Omental fat pad (tissue), 3 donors: ENCODE measurements at regions not wholly inside any gene's neighbourhood (a gene's known extent, or its start where the extent isn't known, plus 50 kb on each side); places are given as distances from the start of the nearest gene placed in this dataset.

Experiments
- ATAC-seq: fragments of 150-250 bp; one replicate; pipeline ENCODE4 v1.9.1; 2016; ENCODE audit warnings: mild to moderate bottlenecking, moderate library complexity; ENCODE audit not compliant: low FRiP score
- DNase-seq: peaks from one replicate; pipeline ENCODE4 v3.0.0-alpha.2; 2019; ENCODE audit warnings: low spot score
- TF ChIP-seq, protein P1 (sequence below), 3 donors: fragments of 450-650 bp; IDR thresholded peaks; one replicate each; pipeline ENCODE4 v1.5.1; 2016 to 2017; ENCODE audit warnings: antibody characterized with exemption in 3 of 3, mild to moderate bottlenecking in 3 of 3, moderate library complexity in 2 of 3

DNA sequence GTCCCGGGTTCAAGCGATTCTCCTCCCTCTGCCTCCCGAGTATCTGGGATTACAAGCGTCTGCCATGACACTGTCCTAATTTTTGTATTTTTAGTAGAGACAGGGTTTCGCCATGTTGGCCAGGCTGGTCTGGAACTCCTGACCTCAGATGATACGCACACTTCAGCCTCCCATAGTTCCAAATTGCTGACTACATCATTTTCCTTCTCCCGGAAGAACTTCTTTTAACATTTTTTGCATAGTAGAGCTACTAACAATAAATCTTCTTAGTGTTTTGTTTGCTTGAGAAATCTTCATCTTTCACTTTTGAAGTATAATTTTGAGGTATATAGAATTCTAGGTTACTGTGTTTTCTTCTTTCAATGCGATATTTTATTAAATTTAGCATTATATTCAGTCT, 1415.1 kb upstream of the RAG2 start:
- TF ChIP-seq, protein P1, sequence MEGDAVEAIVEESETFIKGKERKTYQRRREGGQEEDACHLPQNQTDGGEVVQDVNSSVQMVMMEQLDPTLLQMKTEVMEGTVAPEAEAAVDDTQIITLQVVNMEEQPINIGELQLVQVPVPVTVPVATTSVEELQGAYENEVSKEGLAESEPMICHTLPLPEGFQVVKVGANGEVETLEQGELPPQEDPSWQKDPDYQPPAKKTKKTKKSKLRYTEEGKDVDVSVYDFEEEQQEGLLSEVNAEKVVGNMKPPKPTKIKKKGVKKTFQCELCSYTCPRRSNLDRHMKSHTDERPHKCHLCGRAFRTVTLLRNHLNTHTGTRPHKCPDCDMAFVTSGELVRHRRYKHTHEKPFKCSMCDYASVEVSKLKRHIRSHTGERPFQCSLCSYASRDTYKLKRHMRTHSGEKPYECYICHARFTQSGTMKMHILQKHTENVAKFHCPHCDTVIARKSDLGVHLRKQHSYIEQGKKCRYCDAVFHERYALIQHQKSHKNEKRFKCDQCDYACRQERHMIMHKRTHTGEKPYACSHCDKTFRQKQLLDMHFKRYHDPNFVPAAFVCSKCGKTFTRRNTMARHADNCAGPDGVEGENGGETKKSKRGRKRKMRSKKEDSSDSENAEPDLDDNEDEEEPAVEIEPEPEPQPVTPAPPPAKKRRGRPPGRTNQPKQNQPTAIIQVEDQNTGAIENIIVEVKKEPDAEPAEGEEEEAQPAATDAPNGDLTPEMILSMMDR (IDR thresholded peaks at IDR 0.05) = no peak
- DNase-seq = no peak
- no peak for ATAC-seq

DNA sequence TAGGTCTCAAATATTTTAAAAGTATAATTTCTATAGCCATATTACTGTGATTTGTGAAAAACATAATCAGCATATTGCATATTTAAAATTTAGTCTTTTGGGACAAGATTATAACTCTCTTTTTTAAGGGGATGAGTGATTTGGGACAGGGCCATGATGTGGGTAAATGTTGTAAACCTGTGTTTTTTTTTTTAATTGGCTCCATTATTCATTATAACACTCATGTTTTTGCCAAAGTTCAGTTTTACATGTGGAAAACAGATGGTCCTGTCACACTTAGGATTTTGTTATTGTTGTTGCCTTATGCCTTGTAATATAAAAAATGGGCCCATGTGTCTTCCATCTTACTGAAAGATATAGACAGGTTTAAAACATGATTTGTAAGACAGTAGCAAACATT, 1413.5 kb upstream of the RAG2 start:
- DNase-seq = no peak
- TF ChIP-seq, protein P1 (IDR thresholded peaks at IDR 0.05) = no peak
- ATAC-seq = no peak

DNA sequence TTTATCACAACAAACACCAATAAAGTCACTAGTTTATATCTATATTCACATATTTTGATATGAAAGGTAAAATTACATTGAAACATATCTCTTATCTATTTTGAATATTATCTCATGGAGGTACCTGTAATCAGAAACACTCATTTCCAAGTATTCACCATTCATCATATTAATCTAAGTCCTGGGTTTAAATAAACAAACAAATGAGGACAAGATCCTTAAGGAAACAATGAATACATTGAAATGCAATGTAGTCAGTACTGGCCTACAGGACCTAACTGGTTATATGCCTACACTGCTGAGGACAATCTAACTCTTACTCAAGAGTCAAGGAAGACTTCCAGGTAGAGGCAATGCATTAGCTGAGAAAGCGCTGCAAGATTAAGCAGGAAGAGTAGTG, 1411.9 kb upstream of the RAG2 start:
- ATAC-seq (no peak), DNase-seq (no peak)
- TF ChIP-seq, protein P1 (IDR thresholded peaks at IDR 0.05) = no peak

DNA sequence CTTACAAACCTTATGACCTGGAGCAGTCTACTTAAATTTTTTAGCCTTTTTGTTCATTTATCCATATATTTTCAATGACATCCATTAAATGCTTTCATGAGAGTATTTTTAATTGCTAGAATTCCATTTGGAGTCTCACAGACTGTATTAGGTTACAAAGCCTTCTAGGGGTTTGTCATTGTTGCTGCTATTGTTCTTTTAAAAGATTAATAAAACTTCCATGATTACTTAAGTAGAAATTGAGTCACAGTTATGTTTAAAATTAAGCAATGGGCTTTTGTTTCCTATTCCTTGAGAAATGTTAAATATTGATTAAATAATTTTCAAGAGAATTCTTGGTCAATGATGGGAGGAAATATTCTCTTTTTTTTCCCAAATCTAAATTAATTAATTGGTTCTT, 1408.4 kb upstream of the RAG2 start:
- TF ChIP-seq, protein P1 (IDR thresholded peaks at IDR 0.05) = no peak
- ATAC-seq (no peak), DNase-seq (no peak)

DNA sequence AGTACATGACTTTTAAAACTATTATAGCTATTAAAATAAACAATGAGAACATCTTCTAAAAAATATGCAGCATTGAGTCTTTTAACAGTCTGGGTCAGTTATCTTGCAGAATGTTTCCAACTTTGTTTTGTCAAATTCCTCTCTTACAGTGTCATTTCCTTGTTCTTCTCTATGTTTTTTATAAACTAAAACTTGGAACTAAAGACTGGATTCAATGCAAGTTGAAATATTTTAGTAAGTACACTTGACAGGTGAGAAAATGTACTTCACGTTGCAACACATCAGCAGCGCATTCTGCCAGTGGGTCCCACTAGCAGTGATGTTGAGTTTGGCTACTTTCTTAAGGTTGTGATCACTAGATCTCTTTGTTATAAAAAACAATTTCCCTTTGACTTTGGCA, 1407.6 kb upstream of the RAG2 start:
- TF ChIP-seq, protein P1 (IDR thresholded peaks at IDR 0.05) = no peak
- no peak for ATAC-seq
- DNase-seq = no peak

DNA sequence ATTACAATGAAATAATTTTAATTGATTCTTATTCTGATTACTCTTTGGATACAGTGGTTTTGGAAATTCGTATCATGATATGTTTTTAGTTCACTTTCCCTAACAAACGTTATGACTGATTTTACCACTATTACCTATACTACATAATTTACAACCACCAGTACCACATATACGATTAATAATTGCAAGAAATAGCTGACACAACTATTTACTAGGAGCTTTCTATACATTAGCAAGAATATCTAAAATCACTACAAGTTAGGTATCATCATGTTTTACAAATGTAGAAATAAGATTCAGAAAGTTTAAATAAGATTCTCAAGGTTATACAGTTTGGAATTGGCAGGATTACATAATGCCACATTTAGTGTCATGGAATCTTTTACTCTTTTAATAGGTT, 1401.1 kb upstream of the RAG2 start:
- TF ChIP-seq, protein P1 (IDR thresholded peaks at IDR 0.05) = no peak
- ATAC-seq (no peak), DNase-seq (no peak)

DNA sequence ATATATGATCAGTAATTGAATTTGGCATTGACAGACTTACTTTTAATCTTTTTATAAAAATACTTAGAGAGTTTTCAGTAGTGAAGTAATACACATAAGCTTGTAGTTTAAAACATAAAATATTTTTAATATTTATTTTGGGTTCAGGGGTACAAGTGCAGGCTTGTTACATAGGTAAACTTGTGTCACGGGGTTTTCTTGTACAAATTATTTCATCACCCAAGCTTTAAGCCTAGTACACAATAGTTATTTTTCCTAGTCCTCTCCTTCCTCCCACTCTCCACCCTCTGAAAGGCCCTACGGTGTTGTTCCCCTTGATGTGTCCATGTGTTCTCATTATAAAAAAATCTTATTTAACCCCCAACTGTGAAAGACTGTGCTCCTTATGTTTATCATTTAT, 1397.8 kb upstream of the RAG2 start:
- DNase-seq (no peak), ATAC-seq (no peak)
- TF ChIP-seq, protein P1 (IDR thresholded peaks at IDR 0.05) = no peak
